GM21528 (cell line): ENCODE measurements at regions not wholly inside any gene's neighbourhood (a gene's known extent, or its start where the extent isn't known, plus 50 kb on each side); places are given as distances from the start of the nearest gene placed in this dataset.
"Not testable (repeated sequence)": the region's sequence is repeated elsewhere in the genome, so short reads cannot be mapped to it uniquely, and the experiment has no call there.

Experiments
- ATAC-seq: cut with Tn5 transposase; IDR thresholded peaks from one replicate; pipeline ENCODE4 v1.9.1; 2021; ENCODE audit warnings: mild to moderate bottlenecking, moderate library complexity; ENCODE audit not compliant: unreplicated experiment, low FRiP score

GRCh38 chr20:12913781-12914443 lies 94.9 kb upstream of the SPTLC3 start:
- ATAC-seq, result no peak

- ATAC-seq, result no peak
Observed at GRCh38 chr20:12914804-12915203, 94.0 kb upstream of the SPTLC3 start.

GRCh38 chr20:12916699-12917098 lies 92.1 kb upstream of the SPTLC3 start:
- no peak for ATAC-seq

- ATAC-seq, result no peak
Observed at GRCh38 chr20:12924126-12924525, 84.6 kb upstream of the SPTLC3 start.

- peak; percentile 91 for ATAC-seq
Observed at GRCh38 chr20:12925210-12925755, 83.5 kb upstream of the SPTLC3 start.

- no peak for ATAC-seq
Observed at GRCh38 chr20:12925863-12926793, 82.6 kb upstream of the SPTLC3 start.

- ATAC-seq, result no peak
Observed at GRCh38 chr20:12927489-12927888, 81.3 kb upstream of the SPTLC3 start.

- ATAC-seq, result no peak
Observed at GRCh38 chr20:12928358-12928754, 80.4 kb upstream of the SPTLC3 start.

GRCh38 chr20:12928755-12929401 lies 79.9 kb upstream of the SPTLC3 start:
- ATAC-seq, result no peak

GRCh38 chr20:12936020-12936419 lies 72.8 kb upstream of the SPTLC3 start:
- no peak for ATAC-seq

- ATAC-seq, result no peak
Observed at GRCh38 chr20:12936524-12936923, 72.2 kb upstream of the SPTLC3 start.

GRCh38 chr20:12941025-12941424 lies 67.7 kb upstream of the SPTLC3 start:
- ATAC-seq, result no peak

- ATAC-seq, result no peak
Observed at GRCh38 chr20:12942123-12942522, 66.6 kb upstream of the SPTLC3 start.

- no peak for ATAC-seq
Observed at GRCh38 chr20:12946789-12947188, 62.0 kb upstream of the SPTLC3 start.

GRCh38 chr20:12947691-12948090 lies 61.1 kb upstream of the SPTLC3 start:
- no peak for ATAC-seq

- ATAC-seq, result no peak
Observed at GRCh38 chr20:12949429-12949980, 59.3 kb upstream of the SPTLC3 start.

GRCh38 chr20:12954254-12954653 lies 54.5 kb upstream of the SPTLC3 start:
- not testable (repeated sequence) for ATAC-seq

- no peak for ATAC-seq
Observed at GRCh38 chr20:12955611-12956010, 53.2 kb upstream of the SPTLC3 start.

- no peak for ATAC-seq
Observed at GRCh38 chr20:12956303-12956702, 52.5 kb upstream of the SPTLC3 start.

GRCh38 chr20:12957968-12958367 lies 50.8 kb upstream of the SPTLC3 start:
- ATAC-seq, result no peak
